ENCODE measurements at regions not wholly inside any gene's neighbourhood (a gene's known extent, or its start where the extent isn't known, plus 50 kb on each side); places are given as distances from the start of the nearest gene placed in this dataset.
"Not testable (repeated sequence)": the region's sequence is repeated elsewhere in the genome, so short reads cannot be mapped to it uniquely, and the experiment has no call there.

DNA sequence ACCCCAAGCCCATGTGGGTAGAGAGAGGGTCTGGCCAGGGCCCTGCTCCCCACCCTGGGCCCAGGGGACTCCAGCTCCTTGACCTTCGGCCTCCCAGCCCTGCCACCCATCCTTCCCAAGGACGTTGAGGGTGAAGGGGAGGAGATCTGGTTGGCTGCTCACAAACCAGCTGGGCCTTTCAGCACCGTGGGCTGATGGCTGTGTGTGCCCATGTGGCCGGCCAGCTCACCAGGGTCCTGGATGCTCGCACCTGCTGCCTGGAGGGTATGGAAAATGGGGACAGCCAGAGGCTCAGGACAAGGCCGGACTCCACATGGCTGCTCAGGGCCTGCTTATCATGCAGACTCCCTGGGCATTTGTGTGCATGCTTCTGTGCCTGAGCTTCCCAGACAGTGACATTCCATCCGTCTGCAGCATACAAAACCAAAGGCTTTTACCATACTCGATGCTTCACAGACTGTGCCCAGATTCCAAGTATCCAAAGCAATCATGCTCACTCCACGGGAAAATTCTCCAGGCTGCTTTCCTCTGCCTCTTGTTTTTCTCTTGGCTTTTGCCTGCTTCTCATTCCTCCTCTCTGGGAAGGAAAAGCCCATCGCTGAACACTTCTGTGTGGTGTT is 112.5 kb upstream of the ZNF469 start:
- not testable (repeated sequence) for TF ChIP-seq ESRRG (CRISPR knock-in tag; IDR thresholded peaks at IDR 0.05); PPARA (CRISPR knock-in tag; IDR thresholded peaks at IDR 0.05; ENCODE audit: borderline replicate concordance); ARNTL (CRISPR knock-in tag; IDR thresholded peaks at IDR 0.05; ENCODE audit: borderline replicate concordance, low read depth); ZFP3 (CRISPR knock-in tag; IDR thresholded peaks at IDR 0.05); TOX (CRISPR knock-in tag; IDR thresholded peaks at IDR 0.05; ENCODE audit: borderline replicate concordance); BACH2 (CRISPR knock-in tag; IDR thresholded peaks at IDR 0.05; ENCODE audit: borderline replicate concordance); ZNF70 (CRISPR knock-in tag; IDR thresholded peaks at IDR 0.05); ZC3H10 (CRISPR knock-in tag; IDR thresholded peaks at IDR 0.05); TCF4 (CRISPR knock-in tag; IDR thresholded peaks at IDR 0.05; ENCODE audit: borderline replicate concordance); ZNF8 (CRISPR knock-in tag; IDR thresholded peaks at IDR 0.05); OSR1 (CRISPR knock-in tag; IDR thresholded peaks at IDR 0.05); ZFP30 (CRISPR knock-in tag; IDR thresholded peaks at IDR 0.05)
- TF ChIP-seq, protein P1, sequence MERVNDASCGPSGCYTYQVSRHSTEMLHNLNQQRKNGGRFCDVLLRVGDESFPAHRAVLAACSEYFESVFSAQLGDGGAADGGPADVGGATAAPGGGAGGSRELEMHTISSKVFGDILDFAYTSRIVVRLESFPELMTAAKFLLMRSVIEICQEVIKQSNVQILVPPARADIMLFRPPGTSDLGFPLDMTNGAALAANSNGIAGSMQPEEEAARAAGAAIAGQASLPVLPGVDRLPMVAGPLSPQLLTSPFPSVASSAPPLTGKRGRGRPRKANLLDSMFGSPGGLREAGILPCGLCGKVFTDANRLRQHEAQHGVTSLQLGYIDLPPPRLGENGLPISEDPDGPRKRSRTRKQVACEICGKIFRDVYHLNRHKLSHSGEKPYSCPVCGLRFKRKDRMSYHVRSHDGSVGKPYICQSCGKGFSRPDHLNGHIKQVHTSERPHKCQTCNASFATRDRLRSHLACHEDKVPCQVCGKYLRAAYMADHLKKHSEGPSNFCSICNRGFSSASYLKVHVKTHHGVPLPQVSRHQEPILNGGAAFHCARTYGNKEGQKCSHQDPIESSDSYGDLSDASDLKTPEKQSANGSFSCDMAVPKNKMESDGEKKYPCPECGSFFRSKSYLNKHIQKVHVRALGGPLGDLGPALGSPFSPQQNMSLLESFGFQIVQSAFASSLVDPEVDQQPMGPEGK (CRISPR knock-in tag; IDR thresholded peaks at IDR 0.05; ENCODE audit: borderline replicate concordance), result not testable (repeated sequence)
- TF ChIP-seq, protein P2, sequence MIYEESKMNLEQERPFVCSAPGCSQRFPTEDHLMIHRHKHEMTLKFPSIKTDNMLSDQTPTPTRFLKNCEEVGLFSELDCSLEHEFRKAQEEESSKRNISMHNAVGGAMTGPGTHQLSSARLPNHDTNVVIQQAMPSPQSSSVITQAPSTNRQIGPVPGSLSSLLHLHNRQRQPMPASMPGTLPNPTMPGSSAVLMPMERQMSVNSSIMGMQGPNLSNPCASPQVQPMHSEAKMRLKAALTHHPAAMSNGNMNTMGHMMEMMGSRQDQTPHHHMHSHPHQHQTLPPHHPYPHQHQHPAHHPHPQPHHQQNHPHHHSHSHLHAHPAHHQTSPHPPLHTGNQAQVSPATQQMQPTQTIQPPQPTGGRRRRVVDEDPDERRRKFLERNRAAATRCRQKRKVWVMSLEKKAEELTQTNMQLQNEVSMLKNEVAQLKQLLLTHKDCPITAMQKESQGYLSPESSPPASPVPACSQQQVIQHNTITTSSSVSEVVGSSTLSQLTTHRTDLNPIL (CRISPR knock-in tag; IDR thresholded peaks at IDR 0.05; ENCODE audit: low read depth), result not testable (repeated sequence)
